Stimulated activated naive CD8-positive, alpha-beta T cell treated with anti-CD3 and anti-CD28 coated beads, Interleukin-15, Interleukin-2, amounts not matched to agents 100 U/mL and 50 U/mL, for 24 hours (primary cell): ENCODE measurements at regions not wholly inside any gene's neighbourhood (a gene's known extent, or its start where the extent isn't known, plus 50 kb on each side); places are given as distances from the start of the nearest gene placed in this dataset.
"Not testable (repeated sequence)": the region's sequence is repeated elsewhere in the genome, so short reads cannot be mapped to it uniquely, and the experiment has no call there.

Source experiments
- ATAC-seq: fragments of 150-1000 bp; cut with Tn5 transposase; one replicate; pipeline ENCODE4 v1.10.0; 2021
- DNase-seq: peaks from one replicate; pipeline ENCODE4 v3.0.0; 2021

- DNase-seq: not testable (repeated sequence)
- peak; percentile 72 for ATAC-seq
Observed at GRCh38 chr21:8377093-8377841, 2144.1 kb upstream of the TPTE start.

- ATAC-seq: peak; percentile 44
- DNase-seq: not testable (repeated sequence)
Observed at GRCh38 chr21:8380419-8381079, 2140.8 kb upstream of the TPTE start.

GRCh38 chr21:8388169-8388939 lies 2133.0 kb upstream of the TPTE start:
- peak; percentile 100 for ATAC-seq
- not testable (repeated sequence) for DNase-seq

- not testable (repeated sequence) for DNase-seq, ATAC-seq
Observed at GRCh38 chr21:8388940-8389238, 2132.5 kb upstream of the TPTE start.

- ATAC-seq, DNase-seq: not testable (repeated sequence)
Observed at GRCh38 chr21:8390550-8391171, 2130.7 kb upstream of the TPTE start.

GRCh38 chr21:8394380-8394779 lies 2127.0 kb upstream of the TPTE start:
- not testable (repeated sequence) for ATAC-seq

GRCh38 chr21:8395992-8396391 lies 2125.4 kb upstream of the TPTE start:
- not testable (repeated sequence) for ATAC-seq, DNase-seq

More at GRCh38 chr21:8394380-8394779, 2127.0 kb upstream of the TPTE start:
- DNase-seq: not testable (repeated sequence)

- not testable (repeated sequence) for DNase-seq, ATAC-seq
Observed at GRCh38 chr21:8398870-8399437, 2122.4 kb upstream of the TPTE start.

- not testable (repeated sequence) for DNase-seq, ATAC-seq
Observed at GRCh38 chr21:8399866-8400265, 2121.5 kb upstream of the TPTE start.

GRCh38 chr21:8401799-8402198 lies 2119.6 kb upstream of the TPTE start:
- ATAC-seq: not testable (repeated sequence)

GRCh38 chr21:8406331-8406730 lies 2115.1 kb upstream of the TPTE start:
- DNase-seq, ATAC-seq: not testable (repeated sequence)

More at GRCh38 chr21:8401799-8402198, 2119.6 kb upstream of the TPTE start:
- not testable (repeated sequence) for DNase-seq

GRCh38 chr21:8411139-8411671 lies 2110.2 kb upstream of the TPTE start:
- DNase-seq, ATAC-seq: not testable (repeated sequence)

GRCh38 chr21:8419925-8420560 lies 2101.3 kb upstream of the TPTE start:
- DNase-seq: not testable (repeated sequence)
- ATAC-seq: peak; percentile 91

- ATAC-seq: peak; percentile 62
Observed at GRCh38 chr21:8427790-8428667, 2093.4 kb upstream of the TPTE start.

GRCh38 chr21:8428668-8429456 lies 2092.5 kb upstream of the TPTE start:
- peak; percentile 86 for ATAC-seq
- DNase-seq: not testable (repeated sequence)

More at GRCh38 chr21:8427790-8428667, 2093.4 kb upstream of the TPTE start:
- not testable (repeated sequence) for DNase-seq

- ATAC-seq: not testable (repeated sequence)
Observed at GRCh38 chr21:8434710-8435109, 2086.7 kb upstream of the TPTE start.

GRCh38 chr21:8443093-8443492 lies 2078.3 kb upstream of the TPTE start:
- not testable (repeated sequence) for ATAC-seq, DNase-seq

More at GRCh38 chr21:8434710-8435109, 2086.7 kb upstream of the TPTE start:
- not testable (repeated sequence) for DNase-seq

GRCh38 chr21:8449807-8450206 lies 2071.6 kb upstream of the TPTE start:
- not testable (repeated sequence) for ATAC-seq, DNase-seq
